Fibroblast of lung (primary cell): ENCODE measurements at regions not wholly inside any gene's neighbourhood (a gene's known extent, or its start where the extent isn't known, plus 50 kb on each side); places are given as distances from the start of the nearest gene placed in this dataset.

ENCODE experiments used
- DNase-seq, 2 donors: peaks; one replicate each; pipeline versions ENCODE4 v3.0.0 to v3.0.0-alpha.2; 2010; ENCODE audit warnings: low read depth in 2 of 2
- H2AFZ ChIP-seq: 2 replicates; pipeline ENCODE4 v1.5.1; 2012; ENCODE audit warnings: low read length, control low read depth, inconsistent platforms
- H3K27ac ChIP-seq: 2 replicates; pipeline ENCODE4 v1.5.1; 2011; ENCODE audit warnings: low read length, control low read depth; ENCODE audit not compliant: insufficient read depth
- H3K27me3 ChIP-seq: 2 replicates; pipeline ENCODE4 v1.5.1; 2011; ENCODE audit warnings: mild to moderate bottlenecking, low read length; ENCODE audit not compliant: control insufficient read depth, insufficient read depth
- H3K36me3 ChIP-seq: 2 replicates; pipeline ENCODE4 v1.5.1; 2011; ENCODE audit warnings: low read length; ENCODE audit not compliant: control insufficient read depth, insufficient read depth
- H3K4me1 ChIP-seq: 2 replicates; pipeline ENCODE4 v1.5.1; 2011; ENCODE audit warnings: low read length; ENCODE audit not compliant: control insufficient read depth, insufficient read depth; ENCODE audit errors: extremely low read depth
- H3K4me2 ChIP-seq: 2 replicates; pipeline ENCODE4 v1.5.1; 2011; ENCODE audit warnings: low read length, control low read depth; ENCODE audit not compliant: insufficient read depth; ENCODE audit errors: extremely low read depth
- H3K4me3 ChIP-seq, 4 experiments: fragments of 200-600 bp in 1 of 4; sonication (generic) in 1 of 4; replicated peaks in 1 of 4; 2 replicates each; pipeline ENCODE4 v1.5.1; 2011 to 2016; ENCODE audit warnings: low read length in 4 of 4, low read depth in 3 of 4, mild to moderate bottlenecking in 3 of 4, control low read depth in 2 of 4, inconsistent platforms in 1 of 4, mixed read lengths in 1 of 4; ENCODE audit not compliant: insufficient read depth in 1 of 4; ENCODE audit errors: control extremely low read depth in 1 of 4
- H3K79me2 ChIP-seq: 2 replicates; pipeline ENCODE4 v1.5.1; 2012; ENCODE audit warnings: mild to moderate bottlenecking, low read length, inconsistent platforms; ENCODE audit not compliant: control insufficient read depth, insufficient read depth
- H3K9ac ChIP-seq: 2 replicates; pipeline ENCODE4 v1.5.1; 2011; ENCODE audit warnings: mild to moderate bottlenecking, low read length, control low read depth; ENCODE audit not compliant: insufficient read depth
- H3K9me3 ChIP-seq: 2 replicates; pipeline ENCODE4 v1.5.1; 2012; ENCODE audit warnings: low read depth, low read length; ENCODE audit not compliant: control insufficient read depth, insufficient read depth
- H4K20me1 ChIP-seq: 2 replicates; pipeline ENCODE4 v1.5.1; 2011; ENCODE audit warnings: low read length; ENCODE audit not compliant: control insufficient read depth, insufficient read depth; ENCODE audit errors: extremely low read depth
- EZH2 ChIP-seq: IDR thresholded peaks from 2 replicates; pipeline ENCODE4 v1.5.1; 2012; ENCODE audit warnings: low read length, control low read depth, mild to moderate bottlenecking; ENCODE audit errors: missing control alignments
- TF ChIP-seq, protein P1 (sequence below), 2 donors: IDR thresholded peaks in 1 of 2; conservative IDR thresholded peaks in 1 of 2; 1 replicate in 1 of 2; 2 replicates in 1 of 2; pipeline ENCODE4 v1.5.1; 2011 to 2012; ENCODE audit warnings: low read length in 2 of 2, control low read depth in 1 of 2, inconsistent platforms in 1 of 2, low read depth in 1 of 2, mild to moderate bottlenecking in 1 of 2

DNA sequence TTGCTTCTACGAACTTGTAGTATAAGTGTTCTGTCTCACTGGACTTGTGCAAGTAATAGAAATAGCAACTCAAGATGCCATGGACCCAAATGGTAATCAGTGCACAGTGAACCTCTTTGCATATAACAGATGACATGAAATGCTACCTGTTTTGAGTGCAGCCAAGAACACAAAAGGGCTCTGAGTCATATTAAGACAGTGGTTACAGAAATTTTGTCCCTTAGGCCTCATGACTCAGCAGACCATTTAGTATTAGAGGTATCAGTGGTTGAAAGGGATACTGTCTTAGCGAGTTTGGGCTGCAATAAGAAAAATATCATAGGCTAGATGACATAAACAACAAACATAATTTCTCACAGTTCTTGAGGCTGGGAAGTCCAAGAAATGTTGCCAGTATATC is 502.9 kb upstream of the PCDH10 start:
- H3K79me2 ChIP-seq = no peaks in the 10 kb centered on the region
- H3K9me3 ChIP-seq = no peaks in the 10 kb centered on the region
- H3K4me2 ChIP-seq = no peak overlapping the region
- no peak for TF ChIP-seq EZH2
- TF ChIP-seq, protein P1, sequence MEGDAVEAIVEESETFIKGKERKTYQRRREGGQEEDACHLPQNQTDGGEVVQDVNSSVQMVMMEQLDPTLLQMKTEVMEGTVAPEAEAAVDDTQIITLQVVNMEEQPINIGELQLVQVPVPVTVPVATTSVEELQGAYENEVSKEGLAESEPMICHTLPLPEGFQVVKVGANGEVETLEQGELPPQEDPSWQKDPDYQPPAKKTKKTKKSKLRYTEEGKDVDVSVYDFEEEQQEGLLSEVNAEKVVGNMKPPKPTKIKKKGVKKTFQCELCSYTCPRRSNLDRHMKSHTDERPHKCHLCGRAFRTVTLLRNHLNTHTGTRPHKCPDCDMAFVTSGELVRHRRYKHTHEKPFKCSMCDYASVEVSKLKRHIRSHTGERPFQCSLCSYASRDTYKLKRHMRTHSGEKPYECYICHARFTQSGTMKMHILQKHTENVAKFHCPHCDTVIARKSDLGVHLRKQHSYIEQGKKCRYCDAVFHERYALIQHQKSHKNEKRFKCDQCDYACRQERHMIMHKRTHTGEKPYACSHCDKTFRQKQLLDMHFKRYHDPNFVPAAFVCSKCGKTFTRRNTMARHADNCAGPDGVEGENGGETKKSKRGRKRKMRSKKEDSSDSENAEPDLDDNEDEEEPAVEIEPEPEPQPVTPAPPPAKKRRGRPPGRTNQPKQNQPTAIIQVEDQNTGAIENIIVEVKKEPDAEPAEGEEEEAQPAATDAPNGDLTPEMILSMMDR (conservative IDR thresholded peaks at IDR 0.05 in 1 of 2, IDR thresholded peaks at IDR 0.05 in 1 of 2; ENCODE audit: low read depth in 1 of 2, low read length in 2 of 2) = no peak
- H3K4me1 ChIP-seq = no peaks in the 10 kb centered on the region
- H2AFZ ChIP-seq = no peak overlapping the region
- no peak overlapping the region for H3K27ac ChIP-seq
- H3K36me3 ChIP-seq = no peaks in the 10 kb centered on the region
- H3K4me3 ChIP-seq = no peak overlapping the region
- H3K27me3 ChIP-seq = no peaks in the 10 kb centered on the region
- H3K9ac ChIP-seq = no peak overlapping the region
- DNase-seq = peak in 1 of 2 donors; percentile 2
- no peaks in the 10 kb centered on the region for H4K20me1 ChIP-seq

DNA sequence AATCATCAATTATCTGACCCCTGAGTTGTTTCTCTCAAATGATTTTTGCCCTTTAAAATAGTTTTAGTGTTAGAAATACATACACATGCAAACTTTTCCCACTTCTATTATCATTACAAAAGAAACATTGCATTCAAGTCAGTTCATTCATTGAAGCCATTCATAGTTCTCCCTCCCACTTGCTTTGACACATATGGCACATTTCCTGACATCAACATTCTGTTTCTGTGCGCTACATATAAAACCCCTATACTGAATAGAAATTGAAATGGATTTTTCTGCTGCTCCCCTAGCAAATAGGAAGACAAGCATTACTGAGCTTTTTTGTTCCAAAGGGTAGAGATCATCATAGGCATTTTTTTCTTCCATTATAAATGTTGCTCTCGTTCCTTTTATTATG is 497.9 kb upstream of the PCDH10 start:
- no peak for TF ChIP-seq EZH2
- TF ChIP-seq, protein P1 (conservative IDR thresholded peaks at IDR 0.05 in 1 of 2, IDR thresholded peaks at IDR 0.05 in 1 of 2; ENCODE audit: low read depth in 1 of 2, low read length in 2 of 2) = no peak
- Histone ChIP-seq H3K4me1 (no peaks in the 10 kb centered on the region), H3K9ac (no peak overlapping the region), H3K9me3 (no peaks in the 10 kb centered on the region), H4K20me1 (no peaks in the 10 kb centered on the region), H3K4me3 (no peak overlapping the region), H2AFZ (no peak overlapping the region), H3K27me3 (no peaks in the 10 kb centered on the region), H3K79me2 (no peaks in the 10 kb centered on the region), H3K4me2 (no peak overlapping the region), H3K27ac (no peak overlapping the region), H3K36me3 (no peaks in the 10 kb centered on the region)
- no peak for DNase-seq

GRCh38 chr4:132660181-132660580 is 488.9 kb upstream of the PCDH10 start:
- H3K4me1 ChIP-seq = no peaks in the 10 kb centered on the region
- H3K36me3 ChIP-seq = no peaks in the 10 kb centered on the region
- no peak overlapping the region for H3K27ac ChIP-seq
- H4K20me1 ChIP-seq = no peaks in the 10 kb centered on the region
- TF ChIP-seq, protein P1 (conservative IDR thresholded peaks at IDR 0.05 in 1 of 2, IDR thresholded peaks at IDR 0.05 in 1 of 2; ENCODE audit: low read depth in 1 of 2, low read length in 2 of 2) = no peak
- TF ChIP-seq EZH2 = no peak
- no peaks in the 10 kb centered on the region for H3K27me3 ChIP-seq
- H3K9me3 ChIP-seq = no peaks in the 10 kb centered on the region
- H3K9ac ChIP-seq = no peak overlapping the region
- H3K4me2 ChIP-seq = no peak overlapping the region
- H3K79me2 ChIP-seq = no peaks in the 10 kb centered on the region
- no peak for DNase-seq
- H2AFZ ChIP-seq = no peak overlapping the region
- H3K4me3 ChIP-seq = no peak overlapping the region
